ENCODE measurements at regions not wholly inside any gene's neighbourhood (a gene's known extent, or its start where the extent isn't known, plus 50 kb on each side); places are given as distances from the start of the nearest gene placed in this dataset.

DNA sequence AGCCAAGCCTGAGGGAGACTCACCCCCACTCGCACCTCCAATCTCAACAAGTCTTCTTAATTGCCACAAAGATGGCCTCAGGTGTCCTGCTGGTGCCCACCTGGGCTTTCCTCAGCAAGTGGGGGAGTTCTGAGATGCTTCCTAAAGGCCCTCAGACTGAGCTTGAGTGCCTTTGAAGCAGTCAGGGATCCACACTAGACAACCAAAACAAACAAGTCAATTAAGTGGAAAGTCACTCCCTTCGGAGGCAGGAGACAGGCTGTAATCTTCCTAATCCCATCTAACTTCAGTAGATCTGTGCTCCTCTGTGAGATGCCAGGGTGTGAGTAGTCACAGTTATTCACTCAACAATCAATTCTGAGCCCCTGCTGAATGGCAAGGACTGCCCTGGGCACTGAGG lies 68.3 kb upstream of the SERP2 start:
- TF ChIP-seq, protein P1, sequence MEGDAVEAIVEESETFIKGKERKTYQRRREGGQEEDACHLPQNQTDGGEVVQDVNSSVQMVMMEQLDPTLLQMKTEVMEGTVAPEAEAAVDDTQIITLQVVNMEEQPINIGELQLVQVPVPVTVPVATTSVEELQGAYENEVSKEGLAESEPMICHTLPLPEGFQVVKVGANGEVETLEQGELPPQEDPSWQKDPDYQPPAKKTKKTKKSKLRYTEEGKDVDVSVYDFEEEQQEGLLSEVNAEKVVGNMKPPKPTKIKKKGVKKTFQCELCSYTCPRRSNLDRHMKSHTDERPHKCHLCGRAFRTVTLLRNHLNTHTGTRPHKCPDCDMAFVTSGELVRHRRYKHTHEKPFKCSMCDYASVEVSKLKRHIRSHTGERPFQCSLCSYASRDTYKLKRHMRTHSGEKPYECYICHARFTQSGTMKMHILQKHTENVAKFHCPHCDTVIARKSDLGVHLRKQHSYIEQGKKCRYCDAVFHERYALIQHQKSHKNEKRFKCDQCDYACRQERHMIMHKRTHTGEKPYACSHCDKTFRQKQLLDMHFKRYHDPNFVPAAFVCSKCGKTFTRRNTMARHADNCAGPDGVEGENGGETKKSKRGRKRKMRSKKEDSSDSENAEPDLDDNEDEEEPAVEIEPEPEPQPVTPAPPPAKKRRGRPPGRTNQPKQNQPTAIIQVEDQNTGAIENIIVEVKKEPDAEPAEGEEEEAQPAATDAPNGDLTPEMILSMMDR (conservative IDR thresholded peaks at IDR 0.05), result no peak
- H3K4me3 Mint-ChIP-seq, result no peak overlapping the region

DNA sequence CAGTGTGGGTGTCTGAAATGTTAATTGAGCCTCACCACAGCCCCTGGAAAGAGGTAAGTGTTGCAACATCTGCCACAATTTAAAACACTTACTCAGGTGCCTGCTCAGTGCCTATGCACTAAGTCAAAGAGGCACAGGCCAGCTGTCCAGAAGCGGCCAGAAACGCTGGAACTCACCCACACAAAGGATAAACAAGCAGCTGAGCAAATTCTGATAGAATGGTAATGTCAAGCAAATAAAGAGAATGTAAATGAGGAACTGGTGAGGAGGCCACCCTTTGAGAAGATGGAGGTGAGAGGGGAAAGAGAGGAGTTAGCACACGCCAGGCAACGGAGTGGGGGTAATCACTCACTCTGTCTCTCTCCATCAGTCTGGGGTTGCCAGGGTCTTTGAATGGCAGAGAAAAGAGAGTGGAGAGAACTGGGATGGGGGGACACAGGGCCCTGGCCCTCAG lies 67.7 kb upstream of the SERP2 start:
- Mint-ChIP-seq H3K9me3 (no peaks in the 10 kb centered on the region), H3K4me1 (peaks cover 37% of the 10 kb centered on the region), H3K4me3 (peak overlapping the region; percentile 28), H3K27me3 (ENCODE audit: insufficient read depth) (peaks cover 28% of the 10 kb centered on the region), H3K27ac (no peak overlapping the region), H3K36me3 (ENCODE audit: low read depth) (no peaks in the 10 kb centered on the region)
- peak overlapping the region; percentile 34 for H3K4me3 ChIP-seq (ENCODE audit: low read length)
- H3K9me3 ChIP-seq (ENCODE audit: control insufficient read depth, low read length), result no peaks in the 10 kb centered on the region
- H3K36me3 ChIP-seq (ENCODE audit: control insufficient read depth, insufficient read depth, low read length), result no peaks in the 10 kb centered on the region
- H3K9ac ChIP-seq (ENCODE audit: extremely low read depth, low read length, poor library complexity, severe bottlenecking), result no peak overlapping the region
- DNase-seq, result peak; percentile 54
- H3K27me3 ChIP-seq (ENCODE audit: control insufficient read depth, insufficient read depth, low read length, poor library complexity, severe bottlenecking), result no peaks in the 10 kb centered on the region
- TF ChIP-seq, protein P1 (conservative IDR thresholded peaks at IDR 0.05), result no peak
- peak overlapping the region; percentile 87 for H3K27ac ChIP-seq (ENCODE audit: low read depth, low read length)
- peaks cover 5% of the 10 kb centered on the region for H3K4me1 ChIP-seq (ENCODE audit: control insufficient read depth, insufficient read depth, low read length)
- 13 to 28% methylated on average over 2 to 4 of the region's 4 CpGs for WGBS, 2 experiments (ENCODE audit: insufficient coverage in 1 of 2, insufficient read length in 1 of 2)

More for the DNA sequence above, 68.3 kb upstream of the SERP2 start:
- DNase-seq, result peak; percentile 62
- no peaks in the 10 kb centered on the region for H3K27me3 ChIP-seq (ENCODE audit: control insufficient read depth, insufficient read depth, low read length, poor library complexity, severe bottlenecking)
- 32% methylated on average over 2 of the region's 2 CpGs; no CpG with 5 or more reads in 1 of the 2 experiments for WGBS, 2 experiments (ENCODE audit: insufficient coverage in 1 of 2, insufficient read length in 1 of 2)
- peaks cover 37% of the 10 kb centered on the region for H3K4me1 Mint-ChIP-seq
- peak overlapping the region; percentile 87 for H3K27ac ChIP-seq (ENCODE audit: low read depth, low read length)
- no peak overlapping the region for H3K27ac Mint-ChIP-seq
- H3K36me3 Mint-ChIP-seq (ENCODE audit: low read depth), result no peaks in the 10 kb centered on the region
- no peak overlapping the region for H3K4me3 ChIP-seq (ENCODE audit: low read length)
- H3K27me3 Mint-ChIP-seq (ENCODE audit: insufficient read depth), result peaks cover 29% of the 10 kb centered on the region
- H3K9me3 ChIP-seq (ENCODE audit: control insufficient read depth, low read length), result no peaks in the 10 kb centered on the region
- H3K9ac ChIP-seq (ENCODE audit: extremely low read depth, low read length, poor library complexity, severe bottlenecking), result no peak overlapping the region
- H3K4me1 ChIP-seq (ENCODE audit: control insufficient read depth, insufficient read depth, low read length), result peaks cover 5% of the 10 kb centered on the region
- H3K36me3 ChIP-seq (ENCODE audit: control insufficient read depth, insufficient read depth, low read length), result no peaks in the 10 kb centered on the region
- H3K9me3 Mint-ChIP-seq, result no peaks in the 10 kb centered on the region

DNA sequence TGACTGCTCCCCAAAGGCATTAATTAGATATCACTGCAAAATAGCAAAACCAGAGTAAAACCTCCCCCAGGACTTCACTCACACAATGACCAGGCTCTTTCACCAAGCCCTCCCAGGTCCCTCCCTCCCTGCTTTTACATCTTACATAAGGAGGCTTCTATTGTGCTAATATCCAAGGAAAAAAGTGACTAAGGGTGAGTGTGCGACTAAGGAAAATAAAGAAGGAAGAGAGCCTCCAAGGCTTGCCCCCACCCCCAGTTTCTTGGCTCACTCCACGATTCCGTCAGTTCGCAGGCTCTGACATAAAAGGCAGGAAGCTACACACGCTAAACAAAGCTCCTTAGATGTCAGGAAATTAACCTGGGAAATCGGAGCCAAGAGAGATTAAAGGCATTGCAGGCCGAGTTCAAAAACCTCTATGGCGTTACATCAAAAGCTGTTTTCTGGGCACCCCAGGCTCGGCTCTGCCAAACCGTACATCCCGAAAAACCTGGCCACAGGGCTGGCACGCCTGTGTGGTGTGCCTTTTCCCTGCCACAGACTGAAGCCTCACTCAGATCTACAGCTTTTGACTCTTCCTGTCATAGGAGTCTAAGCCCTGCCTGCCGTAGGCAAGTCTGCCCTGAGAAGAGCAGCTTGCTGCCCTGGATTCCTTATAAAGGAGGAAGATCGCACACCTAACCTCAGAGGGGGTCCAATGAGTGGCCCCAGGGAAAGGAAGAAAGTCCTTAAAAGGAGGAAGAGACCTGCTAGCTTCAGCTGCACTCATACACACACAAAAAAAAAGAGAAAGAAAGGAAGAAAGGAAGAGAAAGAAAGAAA lies 67.0 kb upstream of the SERP2 start:
- DNase-seq, result peak; percentile 70
- Histone ChIP-seq H3K9ac (ENCODE audit: extremely low read depth, low read length, poor library complexity, severe bottlenecking) (no peak overlapping the region), H3K27ac (ENCODE audit: low read depth, low read length) (peak overlapping the region; percentile 87), H3K36me3 (ENCODE audit: control insufficient read depth, insufficient read depth, low read length) (no peaks in the 10 kb centered on the region), H3K27me3 (ENCODE audit: control insufficient read depth, insufficient read depth, low read length, poor library complexity, severe bottlenecking) (no peaks in the 10 kb centered on the region), H3K4me3 (ENCODE audit: low read length) (peak overlapping the region; percentile 34), H3K4me1 (ENCODE audit: control insufficient read depth, insufficient read depth, low read length) (peaks cover 5% of the 10 kb centered on the region), H3K9me3 (ENCODE audit: control insufficient read depth, low read length) (no peaks in the 10 kb centered on the region)
- no peaks in the 10 kb centered on the region for H3K9me3 Mint-ChIP-seq
- no peaks in the 10 kb centered on the region for H3K36me3 Mint-ChIP-seq (ENCODE audit: low read depth)
- WGBS, 2 experiments (ENCODE audit: insufficient coverage in 1 of 2, insufficient read length in 1 of 2), result 25% methylated on average over 7 to 14 of the region's 14 CpGs
- peaks cover 33% of the 10 kb centered on the region for H3K27me3 Mint-ChIP-seq (ENCODE audit: insufficient read depth)
- no peak overlapping the region for H3K27ac Mint-ChIP-seq
- TF ChIP-seq, protein P1 (conservative IDR thresholded peaks at IDR 0.05), result no peak
- H3K4me3 Mint-ChIP-seq, result peak overlapping the region; percentile 28
- peaks cover 37% of the 10 kb centered on the region for H3K4me1 Mint-ChIP-seq

Data from endodermal cell (in vitro differentiated cells).